Progenitor cell of endocrine pancreas (in vitro differentiated cells): ENCODE measurements at regions not wholly inside any gene's neighbourhood (a gene's known extent, or its start where the extent isn't known, plus 50 kb on each side); places are given as distances from the start of the nearest gene placed in this dataset.
A peak's percentile ranks its signal among the peaks of the same experiment; 100 is the strongest.

Experiments used
- DNase-seq: peaks from one replicate; pipeline ENCODE4 v3.0.0; 2021; ENCODE audit warnings: low spot score; ENCODE audit not compliant: unreplicated experiment
- H3K27ac Mint-ChIP-seq: 2 replicates; pipeline ENCODE4 v1.8.0; 2021; ENCODE audit warnings: mild to moderate bottlenecking, moderate library complexity, mixed read lengths
- H3K27me3 Mint-ChIP-seq: 2 replicates; pipeline ENCODE4 v1.8.0; 2021; ENCODE audit warnings: mixed read lengths
- H3K36me3 Mint-ChIP-seq: 2 replicates; pipeline ENCODE4 v1.8.0; 2022; ENCODE audit warnings: mixed read lengths; ENCODE audit not compliant: insufficient read depth
- H3K4me1 Mint-ChIP-seq: 2 replicates; pipeline ENCODE4 v1.8.0; 2021; ENCODE audit warnings: low read depth, mixed read lengths
- H3K4me3 Mint-ChIP-seq: 2 replicates; pipeline ENCODE4 v1.8.0; 2021; ENCODE audit warnings: low read depth, mild to moderate bottlenecking, moderate library complexity, mixed read lengths
- H3K9me3 Mint-ChIP-seq: 2 replicates; pipeline ENCODE4 v1.8.0; 2021; ENCODE audit warnings: low read depth, mixed read lengths
- CTCF ChIP-seq: fragments of 200-600 bp; sonication (generic); IDR thresholded peaks from one replicate; pipeline ENCODE4 v1.5.0; 2021; ENCODE audit warnings: antibody characterized with exemption, mild to moderate bottlenecking; ENCODE audit not compliant: unreplicated experiment

GRCh38 chr1:218983848-218984247, 189.8 kb upstream of the LYPLAL1 start:
- TF ChIP-seq CTCF, result peak; percentile 49
- H3K4me1 Mint-ChIP-seq, result peaks cover 2% of the 10 kb centered on the region
- no peak for DNase-seq
- H3K27ac Mint-ChIP-seq, result no peak overlapping the region
- no peaks in the 10 kb centered on the region for H3K27me3 Mint-ChIP-seq
- peaks cover 4% of the 10 kb centered on the region for H3K36me3 Mint-ChIP-seq
- peaks cover 13% of the 10 kb centered on the region for H3K9me3 Mint-ChIP-seq
- H3K4me3 Mint-ChIP-seq, result no peak overlapping the region

GRCh38 chr1:218985424-218985984, 188.2 kb upstream of the LYPLAL1 start:
- peaks cover 7% of the 10 kb centered on the region for H3K36me3 Mint-ChIP-seq
- TF ChIP-seq CTCF, result no peak
- H3K9me3 Mint-ChIP-seq, result peaks cover 15% of the 10 kb centered on the region
- H3K4me1 Mint-ChIP-seq, result peaks cover 2% of the 10 kb centered on the region
- H3K27me3 Mint-ChIP-seq, result no peaks in the 10 kb centered on the region
- no peak overlapping the region for H3K4me3 Mint-ChIP-seq
- no peak overlapping the region for H3K27ac Mint-ChIP-seq
- DNase-seq, result no peak

- no peak overlapping the region for H3K27ac Mint-ChIP-seq
- no peak overlapping the region for H3K4me3 Mint-ChIP-seq
- DNase-seq, result no peak
- H3K4me1 Mint-ChIP-seq, result peaks cover 2% of the 10 kb centered on the region
- no peaks in the 10 kb centered on the region for H3K27me3 Mint-ChIP-seq
- H3K9me3 Mint-ChIP-seq, result peaks cover 15% of the 10 kb centered on the region
- no peak for TF ChIP-seq CTCF
- H3K36me3 Mint-ChIP-seq, result peaks cover 7% of the 10 kb centered on the region
These were observed 186.9 kb upstream of the LYPLAL1 start for GRCh38 chr1:218986816-218987215.

- Mint-ChIP-seq H3K9me3 (peaks cover 15% of the 10 kb centered on the region), H3K27me3 (no peaks in the 10 kb centered on the region), H3K4me1 (no peaks in the 10 kb centered on the region), H3K4me3 (no peak overlapping the region), H3K36me3 (peaks cover 7% of the 10 kb centered on the region), H3K27ac (no peak overlapping the region)
- DNase-seq, result no peak
- TF ChIP-seq CTCF, result no peak
These were observed 183.7 kb upstream of the LYPLAL1 start for GRCh38 chr1:218990019-218990418.

GRCh38 chr1:218991089-218991488, 182.6 kb upstream of the LYPLAL1 start:
- Mint-ChIP-seq H3K4me1 (no peaks in the 10 kb centered on the region), H3K36me3 (peaks cover 7% of the 10 kb centered on the region), H3K4me3 (no peak overlapping the region), H3K27ac (no peak overlapping the region), H3K27me3 (no peaks in the 10 kb centered on the region), H3K9me3 (peaks cover 15% of the 10 kb centered on the region)
- no peak for DNase-seq
- no peak for TF ChIP-seq CTCF
